ENCODE measurements at regions not wholly inside any gene's neighbourhood (a gene's known extent, or its start where the extent isn't known, plus 50 kb on each side); places are given as distances from the start of the nearest gene placed in this dataset.
A peak's percentile ranks its signal among the peaks of the same experiment; 100 is the strongest.

GRCh38 chr2:8154936-8155335 lies 526.9 kb upstream of the ID2 start:
- H3K9ac ChIP-seq (ENCODE audit: low read length): no peak overlapping the region
- POLR2A ChIA-PET: no interaction called here
- intact Hi-C loops (cut with micrococcal nuclease): no loop called here
- no peaks in the 10 kb centered on the region for H3K27me3 ChIP-seq (ENCODE audit: insufficient read depth, low read length)
- ATAC-seq (no peak), DNase-seq (ENCODE audit: low read depth, low spot score) (no peak)
- H2AFZ ChIP-seq (ENCODE audit: low read depth, low read length, poor library complexity, severe bottlenecking): no peak overlapping the region
- TF ChIP-seq SRF (IDR thresholded peaks at IDR 0.05; ENCODE audit: low read depth): no peak
- TF ChIP-seq FOSL1 (IDR thresholded peaks at IDR 0.05; ENCODE audit: low read depth): peak; percentile 53; the same call in 1 of the 2 replicates
- TF ChIP-seq JUND (IDR thresholded peaks at IDR 0.05): peak; percentile 43; the same call in 1 of the 2 replicates
- TF ChIP-seq EZH2 (IDR thresholded peaks at IDR 0.05): no peak
- CTCF ChIA-PET: no interaction called here
- no peaks in the 10 kb centered on the region for H3K36me3 ChIP-seq (ENCODE audit: control insufficient read depth in 1 of 2, insufficient read depth in 2 of 2, low read length in 2 of 2)
- 0 out of 4 replicates have a peak, but pooled peaks cover 0 to 4% of the 10 kb centered on the region in 2 experiments for H3K4me1 ChIP-seq (ENCODE audit: control insufficient read depth in 1 of 2, insufficient read depth in 2 of 2, low read length in 2 of 2)
- no peak overlapping the region for H3K27ac ChIP-seq (ENCODE audit: low read depth, low read length)
- H3K4me2 ChIP-seq (ENCODE audit: low read length): no peak overlapping the region
- no peaks in the 10 kb centered on the region for H3K9me2 ChIP-seq (ENCODE audit: insufficient read depth)
- RAD21 ChIA-PET (ENCODE audit: low non-redundant PET in 1 of 2, low total read pairs in 2 of 2, uncharacterized antibody in 2 of 2, unreplicated experiment in 2 of 2): no interaction called here
- BruUV-seq (replicated peaks): no TSS peak
- H3K9me3 ChIP-seq (ENCODE audit: control insufficient read depth in 1 of 2, insufficient read depth in 1 of 2, low read depth in 1 of 2, low read length in 2 of 2): no peaks in the 10 kb centered on the region
- H4K20me1 ChIP-seq (ENCODE audit: insufficient read depth): no peaks in the 10 kb centered on the region
- no peaks in the 10 kb centered on the region for H3K79me2 ChIP-seq (ENCODE audit: insufficient read depth, low read length)
- no peak overlapping the region for H3K4me3 ChIP-seq (replicated peaks in 1 of 2; ENCODE audit: low read depth in 1 of 2, low read length in 2 of 2)

- no peak overlapping the region for H2AFZ ChIP-seq (ENCODE audit: low read depth, low read length, poor library complexity, severe bottlenecking)
- no peaks in the 10 kb centered on the region for H3K79me2 ChIP-seq (ENCODE audit: insufficient read depth, low read length)
- ChIA-PET RAD21 (ENCODE audit: low non-redundant PET in 1 of 2, low total read pairs in 2 of 2, uncharacterized antibody in 2 of 2, unreplicated experiment in 2 of 2) (no interaction called here), CTCF (no interaction called here), POLR2A (no interaction called here)
- H3K4me3 ChIP-seq (replicated peaks in 1 of 2; ENCODE audit: low read depth in 1 of 2, low read length in 2 of 2): no peak overlapping the region
- no peaks in the 10 kb centered on the region for H3K27me3 ChIP-seq (ENCODE audit: insufficient read depth, low read length)
- DNase-seq (ENCODE audit: low read depth, low spot score) (no peak), ATAC-seq (no peak)
- no TSS peak for BruUV-seq (replicated peaks)
- H3K4me1 ChIP-seq (ENCODE audit: control insufficient read depth in 1 of 2, insufficient read depth in 2 of 2, low read length in 2 of 2): 0 out of 4 replicates have a peak, but pooled peaks cover 0 to 4% of the 10 kb centered on the region in 2 experiments
- intact Hi-C loops (cut with micrococcal nuclease): no loop called here
- no peaks in the 10 kb centered on the region for H3K9me2 ChIP-seq (ENCODE audit: insufficient read depth)
- no peaks in the 10 kb centered on the region for H4K20me1 ChIP-seq (ENCODE audit: insufficient read depth)
- no peaks in the 10 kb centered on the region for H3K36me3 ChIP-seq (ENCODE audit: control insufficient read depth in 1 of 2, insufficient read depth in 2 of 2, low read length in 2 of 2)
- H3K27ac ChIP-seq (ENCODE audit: low read depth, low read length): no peak overlapping the region
- TF ChIP-seq EZH2 (IDR thresholded peaks at IDR 0.05) (no peak), POLR2AphosphoS5 (IDR thresholded peaks at IDR 0.05; ENCODE audit: low read depth, low read length) (no peak), FOSL1 (IDR thresholded peaks at IDR 0.05; ENCODE audit: low read depth) (no peak), YY1 (IDR thresholded peaks at IDR 0.05; ENCODE audit: extremely low read depth, insufficient replicate concordance, low read depth, low read length) (no peak), REST (IDR thresholded peaks at IDR 0.05; ENCODE audit: low read depth) (no peak), ZBTB33 (IDR thresholded peaks at IDR 0.05; ENCODE audit: extremely low read depth, insufficient replicate concordance, low read length) (no peak), EGR1 (IDR thresholded peaks at IDR 0.05; ENCODE audit: low read depth) (no peak)
- H3K4me2 ChIP-seq (ENCODE audit: low read length): no peak overlapping the region
- no peak overlapping the region for H3K9ac ChIP-seq (ENCODE audit: low read length)
- H3K9me3 ChIP-seq (ENCODE audit: control insufficient read depth in 1 of 2, insufficient read depth in 1 of 2, low read depth in 1 of 2, low read length in 2 of 2): no peaks in the 10 kb centered on the region
Observed at GRCh38 chr2:8157621-8158430, 524.0 kb upstream of the ID2 start.
